CD4-positive, CD25-positive, alpha-beta regulatory T cell (primary cell): ENCODE measurements at regions not wholly inside any gene's neighbourhood (a gene's known extent, or its start where the extent isn't known, plus 50 kb on each side); places are given as distances from the start of the nearest gene placed in this dataset.

ENCODE experiments used
- ATAC-seq, 2 donors: fragments of 150-1000 bp; cut with Tn5 transposase; one replicate each; pipeline ENCODE4 v1.10.0; 2021; ENCODE audit warnings: low read depth in 2 of 2, moderate number of reproducible peaks in 2 of 2, moderate library complexity in 1 of 2
- DNase-seq, 3 donors: peaks; one replicate each; pipeline versions ENCODE4 v3.0.0 to v3.0.0-alpha.2; 2012 to 2022; ENCODE audit warnings: mixed read lengths in 1 of 3
- H3K27ac ChIP-seq: one replicate; pipeline ENCODE4 v1.7.0; 2013; ENCODE audit warnings: mild to moderate bottlenecking, low read length; ENCODE audit not compliant: insufficient read depth, poor library complexity, severe bottlenecking
- H3K27me3 ChIP-seq: one replicate; pipeline ENCODE4 v1.7.0; 2013; ENCODE audit warnings: low read length; ENCODE audit not compliant: control insufficient read depth, insufficient read depth
- H3K36me3 ChIP-seq: one replicate; pipeline ENCODE4 v1.7.0; 2013; ENCODE audit warnings: mild to moderate bottlenecking, low read length, moderate library complexity; ENCODE audit not compliant: control insufficient read depth, insufficient read depth
- H3K4me1 ChIP-seq: 2 replicates; pipeline ENCODE4 v1.7.0; 2013; ENCODE audit warnings: mild to moderate bottlenecking, low read length; ENCODE audit not compliant: insufficient read depth, control insufficient read depth, poor library complexity, severe bottlenecking
- H3K4me3 ChIP-seq: one replicate; pipeline ENCODE4 v1.7.0; 2013; ENCODE audit warnings: low read depth, mild to moderate bottlenecking, low read length, moderate library complexity
- H3K9me3 ChIP-seq, 2 experiments: 1 replicate in 1 of 2; 2 replicates in 1 of 2; pipeline ENCODE4 v1.7.0; 2013; ENCODE audit warnings: low read length in 2 of 2, mild to moderate bottlenecking in 1 of 2, moderate library complexity in 1 of 2; ENCODE audit not compliant: control insufficient read depth in 2 of 2
- H3K27ac Mint-ChIP-seq, 3 donors: one replicate each; pipeline ENCODE4 v1.8.0; 2020 to 2022; ENCODE audit warnings: mild to moderate bottlenecking in 3 of 3, mixed read lengths in 3 of 3, moderate library complexity in 2 of 3
- H3K27me3 Mint-ChIP-seq: one replicate; pipeline ENCODE4 v1.8.0; 2022; ENCODE audit warnings: mild to moderate bottlenecking, mixed read lengths
- H3K36me3 Mint-ChIP-seq: one replicate; pipeline ENCODE4 v1.8.0; 2020; ENCODE audit warnings: mixed read lengths
- H3K4me1 Mint-ChIP-seq, 4 donors: one replicate each; pipeline ENCODE4 v1.8.0; 2020 to 2022; ENCODE audit warnings: mixed read lengths in 4 of 4, mild to moderate bottlenecking in 1 of 4
- H3K4me3 Mint-ChIP-seq, 4 donors: one replicate each; pipeline ENCODE4 v1.8.0; 2020 to 2022; ENCODE audit warnings: mild to moderate bottlenecking in 4 of 4, mixed read lengths in 4 of 4, moderate library complexity in 3 of 4
- H3K9me3 Mint-ChIP-seq, 7 donors: one replicate each; pipeline ENCODE4 v1.8.0; 2020 to 2022; ENCODE audit warnings: mixed read lengths in 7 of 7, mild to moderate bottlenecking in 3 of 7, moderate library complexity in 2 of 7

DNA sequence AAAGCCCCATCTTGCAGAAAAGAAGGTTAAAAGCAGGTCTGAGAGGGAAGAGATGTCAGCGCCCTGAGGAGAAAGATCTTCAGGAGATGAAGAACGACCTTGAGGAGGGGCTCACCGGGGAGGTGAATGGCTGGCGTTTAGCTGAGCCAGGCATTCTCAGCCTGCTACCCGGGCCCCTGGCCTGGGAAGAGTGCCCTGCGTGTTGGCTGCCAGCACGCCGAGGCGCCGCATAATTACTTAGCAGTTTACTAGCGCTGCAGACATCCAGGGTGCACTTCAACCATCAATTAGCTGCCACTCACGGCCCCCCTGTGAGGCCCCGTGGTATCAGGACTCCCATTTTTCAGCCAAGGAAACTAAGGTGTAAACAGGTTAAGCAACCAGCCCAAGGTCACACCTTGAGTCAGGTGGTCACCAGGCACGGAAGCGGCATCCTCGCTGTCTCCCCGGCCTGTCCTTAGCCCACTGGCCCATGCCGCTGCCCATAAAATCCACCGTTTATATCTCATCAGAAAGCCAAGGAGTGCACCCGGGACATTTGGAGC is 551.9 kb downstream of the BNC2 start:
- H3K4me1 Mint-ChIP-seq: no peaks in the 10 kb centered on the region
- DNase-seq (no peak), ATAC-seq (no peak)
- no peak overlapping the region for H3K27ac Mint-ChIP-seq
- no peaks in the 10 kb centered on the region for H3K36me3 ChIP-seq
- no peaks in the 10 kb centered on the region for H3K4me1 ChIP-seq
- no peaks in the 10 kb centered on the region for H3K36me3 Mint-ChIP-seq
- H3K9me3 ChIP-seq: no peaks in the 10 kb centered on the region
- peaks cover 0 to 2% (median 0%) of the 10 kb centered on the region in 7 donors for H3K9me3 Mint-ChIP-seq
- no peaks in the 10 kb centered on the region for H3K27me3 Mint-ChIP-seq
- no peak overlapping the region for H3K4me3 ChIP-seq
- no peak overlapping the region for H3K4me3 Mint-ChIP-seq
- H3K27me3 ChIP-seq: no peaks in the 10 kb centered on the region
- H3K27ac ChIP-seq: no peak overlapping the region

DNA sequence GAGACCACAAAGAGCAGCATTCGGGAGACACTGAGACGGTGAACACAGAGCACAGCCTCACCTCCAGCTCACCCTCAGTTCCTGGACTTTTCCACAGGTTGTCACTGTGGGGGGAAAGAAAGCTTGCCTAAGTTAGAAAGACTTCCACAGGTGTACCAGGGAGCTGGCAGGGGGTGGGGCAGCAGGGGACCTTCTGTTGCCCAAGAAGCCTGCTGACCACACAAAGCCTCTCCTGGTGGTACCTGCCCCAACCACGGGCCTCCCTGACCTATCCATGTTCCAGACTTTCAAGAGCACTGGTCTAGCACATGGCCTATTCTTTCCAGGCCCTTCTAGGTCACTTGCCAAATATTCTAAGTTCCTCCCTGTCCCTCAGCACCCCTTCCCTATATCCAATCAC is 550.8 kb downstream of the BNC2 start:
- ATAC-seq: no peak
- Histone ChIP-seq H3K4me3 (no peak overlapping the region), H3K27me3 (no peaks in the 10 kb centered on the region), H3K4me1 (no peaks in the 10 kb centered on the region), H3K27ac (no peak overlapping the region), H3K9me3 (no peaks in the 10 kb centered on the region), H3K36me3 (no peaks in the 10 kb centered on the region)
- Mint-ChIP-seq H3K27me3 (no peaks in the 10 kb centered on the region), H3K9me3 (peaks cover 0 to 2% (median 0%) of the 10 kb centered on the region in 7 donors), H3K4me1 (no peaks in the 10 kb centered on the region), H3K27ac (no peak overlapping the region), H3K4me3 (no peak overlapping the region), H3K36me3 (no peaks in the 10 kb centered on the region)
- no peak for DNase-seq

DNA sequence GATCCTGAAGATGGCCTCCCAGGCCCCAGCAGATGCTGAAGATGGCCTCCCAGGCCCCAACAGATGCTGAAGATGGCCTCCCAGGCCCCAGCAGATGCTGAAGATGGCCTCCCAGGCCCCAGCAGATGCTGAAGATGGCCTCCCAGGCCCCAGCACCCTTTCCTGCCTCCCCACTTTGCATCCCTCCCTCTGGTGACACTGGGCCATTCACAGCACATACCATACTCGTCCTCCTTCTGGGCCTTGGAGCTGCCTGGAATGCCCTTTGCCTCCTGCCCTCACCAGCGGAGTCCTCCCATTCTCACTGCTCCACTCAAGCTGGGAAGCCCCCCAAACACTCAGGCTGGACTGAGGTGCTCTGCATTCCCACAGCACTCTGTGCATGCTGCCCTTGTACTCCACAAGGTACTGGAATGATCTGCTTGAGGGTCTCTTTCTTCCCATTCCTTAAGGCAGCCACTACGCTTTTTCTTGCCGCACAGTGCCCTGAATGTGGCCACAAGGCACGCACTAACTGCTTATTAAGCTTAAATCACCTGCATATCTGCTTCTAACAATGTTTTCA is 550.0 kb downstream of the BNC2 start:
- no peak overlapping the region for H3K27ac ChIP-seq
- DNase-seq: no peak
- no peak for ATAC-seq
- Mint-ChIP-seq H3K4me3 (no peak overlapping the region), H3K27ac (no peak overlapping the region), H3K9me3 (peaks cover 0 to 2% (median 0%) of the 10 kb centered on the region in 7 donors), H3K4me1 (no peaks in the 10 kb centered on the region), H3K27me3 (no peaks in the 10 kb centered on the region), H3K36me3 (no peaks in the 10 kb centered on the region)
- H3K4me3 ChIP-seq: no peak overlapping the region
- no peaks in the 10 kb centered on the region for H3K9me3 ChIP-seq
- no peaks in the 10 kb centered on the region for H3K27me3 ChIP-seq
- no peaks in the 10 kb centered on the region for H3K36me3 ChIP-seq
- no peaks in the 10 kb centered on the region for H3K4me1 ChIP-seq

DNA sequence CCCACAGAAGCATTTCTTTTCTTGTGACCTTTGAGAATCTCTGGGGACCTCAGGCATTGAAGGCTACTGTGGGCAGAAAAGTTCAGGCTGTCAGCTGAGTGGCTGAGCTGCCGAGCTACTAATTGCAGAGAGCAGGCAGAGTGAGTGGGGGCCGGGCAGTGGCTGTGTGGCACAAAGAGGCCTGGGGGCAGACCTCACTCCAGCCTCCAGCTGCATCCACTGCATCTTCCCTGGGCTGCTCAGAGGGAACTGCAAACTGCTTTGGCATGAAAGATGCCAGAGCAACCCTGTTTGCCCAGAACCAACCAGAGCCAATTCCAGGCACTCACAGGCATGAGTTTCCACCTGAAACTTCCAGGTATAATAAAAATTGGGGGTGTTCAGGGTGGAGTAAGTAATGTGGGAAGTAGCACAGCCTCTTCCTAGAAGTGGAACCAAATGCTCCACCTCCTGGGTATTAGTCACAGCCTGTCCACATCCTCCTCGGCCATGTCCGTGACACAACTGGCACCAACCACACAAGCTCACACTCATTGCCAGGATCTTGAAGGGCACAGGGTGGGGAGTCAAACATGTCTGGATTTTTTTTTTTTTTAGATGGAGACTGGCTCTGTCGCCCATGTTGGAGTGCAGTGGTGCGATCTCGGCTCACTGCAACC is 548.9 kb downstream of the BNC2 start:
- ATAC-seq (no peak), DNase-seq (no peak)
- Histone ChIP-seq H3K4me1 (no peaks in the 10 kb centered on the region), H3K27ac (no peak overlapping the region), H3K4me3 (no peak overlapping the region), H3K9me3 (no peaks in the 10 kb centered on the region), H3K27me3 (no peaks in the 10 kb centered on the region), H3K36me3 (no peaks in the 10 kb centered on the region)
- no peak overlapping the region for H3K27ac Mint-ChIP-seq
- no peaks in the 10 kb centered on the region for H3K27me3 Mint-ChIP-seq
- H3K4me3 Mint-ChIP-seq: no peak overlapping the region
- H3K36me3 Mint-ChIP-seq: no peaks in the 10 kb centered on the region
- no peaks in the 10 kb centered on the region for H3K4me1 Mint-ChIP-seq
- peaks cover 0 to 2% (median 0%) of the 10 kb centered on the region in 7 donors for H3K9me3 Mint-ChIP-seq

DNA sequence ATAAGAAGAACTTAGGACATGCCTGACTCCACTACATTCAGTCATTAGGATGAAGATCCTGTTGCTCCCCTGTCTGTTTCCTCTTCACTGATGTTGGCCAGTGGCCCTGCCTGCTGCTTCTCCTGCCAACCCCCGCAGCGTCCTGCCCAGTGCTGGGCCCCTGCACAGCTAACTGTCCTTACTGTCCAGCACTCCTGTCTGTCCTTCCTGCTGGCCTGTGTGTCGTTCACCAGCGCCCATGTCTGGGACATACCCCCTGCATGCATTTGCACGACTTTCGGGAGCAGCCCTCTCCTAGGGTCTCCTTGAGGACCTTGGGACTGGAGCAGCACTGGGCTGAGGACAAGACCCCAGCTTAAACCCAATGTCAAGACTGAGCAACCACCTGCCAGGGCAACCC is 547.6 kb downstream of the BNC2 start:
- Mint-ChIP-seq H3K27ac (no peak overlapping the region), H3K27me3 (no peaks in the 10 kb centered on the region), H3K4me3 (no peak overlapping the region), H3K9me3 (peaks cover 0 to 2% (median 0%) of the 10 kb centered on the region in 7 donors), H3K36me3 (no peaks in the 10 kb centered on the region), H3K4me1 (no peaks in the 10 kb centered on the region)
- DNase-seq: no peak
- Histone ChIP-seq H3K4me1 (no peaks in the 10 kb centered on the region), H3K9me3 (no peaks in the 10 kb centered on the region), H3K36me3 (no peaks in the 10 kb centered on the region), H3K27ac (no peak overlapping the region), H3K4me3 (no peak overlapping the region), H3K27me3 (no peaks in the 10 kb centered on the region)
- ATAC-seq: no peak

DNA sequence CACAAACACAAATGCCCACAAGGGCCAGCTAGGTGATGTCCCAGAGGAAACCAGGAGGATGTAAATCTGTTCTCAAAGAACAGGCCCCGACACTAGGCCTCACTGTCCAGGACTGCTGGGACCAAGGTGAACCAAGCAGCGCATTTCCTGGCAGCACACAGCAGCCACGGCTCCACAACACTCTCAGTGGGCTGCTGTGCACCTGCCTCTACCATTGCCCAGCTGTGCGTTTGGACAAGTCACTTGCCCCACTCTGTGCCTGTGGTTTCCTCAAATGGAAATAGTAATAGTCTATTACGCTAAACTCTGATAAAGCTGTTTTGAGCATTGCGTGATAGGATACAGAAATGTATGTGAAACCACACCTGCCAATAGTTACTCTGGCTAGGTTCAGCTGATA is 544.5 kb downstream of the BNC2 start:
- H3K27me3 ChIP-seq: no peaks in the 10 kb centered on the region
- no peak overlapping the region for H3K27ac ChIP-seq
- Mint-ChIP-seq H3K9me3 (peaks cover 0 to 1% (median 0%) of the 10 kb centered on the region in 7 donors), H3K27me3 (no peaks in the 10 kb centered on the region), H3K4me1 (no peaks in the 10 kb centered on the region), H3K4me3 (no peak overlapping the region), H3K36me3 (no peaks in the 10 kb centered on the region), H3K27ac (no peak overlapping the region)
- no peak for ATAC-seq
- no peak overlapping the region for H3K4me3 ChIP-seq
- H3K4me1 ChIP-seq: no peaks in the 10 kb centered on the region
- H3K36me3 ChIP-seq: no peaks in the 10 kb centered on the region
- no peaks in the 10 kb centered on the region for H3K9me3 ChIP-seq
- no peak for DNase-seq

DNA sequence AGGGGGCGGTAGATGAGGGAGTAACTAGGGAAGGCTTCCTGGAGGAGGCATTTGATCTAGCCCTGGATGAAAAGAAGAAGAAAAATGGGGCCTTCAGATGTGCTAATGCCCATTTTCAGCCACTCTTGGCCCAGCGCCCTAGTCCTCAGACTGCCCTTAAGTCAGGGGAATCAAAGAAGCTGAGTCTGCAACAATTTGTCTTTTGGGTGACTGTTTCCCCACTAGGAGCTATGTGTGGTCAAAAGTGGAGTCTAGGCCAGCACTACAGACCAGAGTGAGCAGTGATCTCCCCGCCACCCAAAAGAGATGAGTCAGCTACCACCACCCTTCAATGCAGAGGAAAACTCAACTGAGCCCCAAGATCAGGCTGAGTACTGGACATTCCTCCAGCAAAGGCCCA is 542.1 kb downstream of the BNC2 start:
- H3K4me1 Mint-ChIP-seq: no peaks in the 10 kb centered on the region
- Histone ChIP-seq H3K27ac (no peak overlapping the region), H3K9me3 (no peaks in the 10 kb centered on the region), H3K4me3 (no peak overlapping the region), H3K36me3 (no peaks in the 10 kb centered on the region), H3K4me1 (no peaks in the 10 kb centered on the region), H3K27me3 (no peaks in the 10 kb centered on the region)
- no peak overlapping the region for H3K27ac Mint-ChIP-seq
- H3K27me3 Mint-ChIP-seq: no peaks in the 10 kb centered on the region
- peaks cover 0 to 5% (median 1%) of the 10 kb centered on the region in 7 donors for H3K9me3 Mint-ChIP-seq
- no peak for ATAC-seq
- H3K4me3 Mint-ChIP-seq: no peak overlapping the region
- no peaks in the 10 kb centered on the region for H3K36me3 Mint-ChIP-seq
- no peak for DNase-seq

DNA sequence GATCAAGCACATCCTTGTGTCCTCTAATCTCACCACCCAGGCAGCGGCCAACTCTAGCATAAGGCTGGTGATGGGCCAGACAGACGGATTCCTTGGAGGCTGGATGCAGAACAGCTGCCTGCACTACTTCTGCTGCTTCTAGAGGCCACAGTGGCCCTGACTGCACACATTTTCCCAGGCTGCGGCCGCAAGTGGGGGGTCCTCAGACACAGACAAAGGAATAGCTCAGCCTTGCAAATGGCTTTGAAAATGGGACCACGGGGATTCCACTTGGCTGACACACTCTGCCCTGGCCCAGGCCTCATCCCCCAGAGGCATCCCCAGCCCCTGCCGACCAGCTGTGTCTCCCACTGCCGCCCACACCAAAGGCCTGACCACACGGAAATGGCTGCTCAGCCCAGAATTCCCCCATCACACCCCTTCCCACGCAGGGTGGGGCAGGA is 540.8 kb downstream of the BNC2 start:
- Histone ChIP-seq H3K9me3 (no peaks in the 10 kb centered on the region), H3K4me3 (no peak overlapping the region), H3K4me1 (no peaks in the 10 kb centered on the region), H3K36me3 (no peaks in the 10 kb centered on the region), H3K27me3 (no peaks in the 10 kb centered on the region), H3K27ac (no peak overlapping the region)
- ATAC-seq: no peak
- Mint-ChIP-seq H3K9me3 (peaks cover 0 to 5% (median 1%) of the 10 kb centered on the region in 7 donors), H3K27me3 (no peaks in the 10 kb centered on the region), H3K36me3 (no peaks in the 10 kb centered on the region), H3K4me3 (no peak overlapping the region), H3K4me1 (no peaks in the 10 kb centered on the region), H3K27ac (no peak overlapping the region)
- DNase-seq: no peak
